Activated CD8-positive, alpha-beta T cell treated with anti-CD3 and anti-CD28 coated beads, Interleukin-2, amount 10 ng/mL, durations not matched to agents 7 days and 5 days (primary cell): ENCODE measurements at regions not wholly inside any gene's neighbourhood (a gene's known extent, or its start where the extent isn't known, plus 50 kb on each side); places are given as distances from the start of the nearest gene placed in this dataset.

Experiments
- ATAC-seq: fragments of 150-1000 bp; cut with Tn5 transposase; one replicate; pipeline ENCODE4 v1.10.0; 2021; ENCODE audit warnings: moderate library complexity
- CTCF ChIA-PET: fragments of 350-600 bp; sonication (Branson Sonifier 250); formaldehyde crosslinking; loops from one replicate; lab custom pipeline; 2021; ENCODE audit warnings: antibody characterized with exemption; lab: Charles Lee
- POLR2A ChIA-PET: fragments of 350-600 bp; sonication (Branson Sonifier 250); formaldehyde crosslinking; loops from one replicate; lab custom pipeline; 2021; ENCODE audit warnings: antibody characterized with exemption; lab: Charles Lee
- DNase-seq: peaks from one replicate; pipeline ENCODE4 v3.0.0-alpha.2; 2020
- H3K27ac Mint-ChIP-seq: one replicate; pipeline ENCODE4 v1.8.0; 2021; ENCODE audit warnings: mild to moderate bottlenecking, mixed read lengths
- H3K27me3 Mint-ChIP-seq: one replicate; pipeline ENCODE4 v1.8.0; 2021; ENCODE audit warnings: low read depth, mixed read lengths
- H3K36me3 Mint-ChIP-seq: one replicate; pipeline ENCODE4 v1.8.0; 2021; ENCODE audit warnings: low read depth, mixed read lengths
- H3K4me1 Mint-ChIP-seq: one replicate; pipeline ENCODE4 v1.8.0; 2021; ENCODE audit warnings: low read depth, mixed read lengths
- H3K4me3 Mint-ChIP-seq: one replicate; pipeline ENCODE4 v1.8.0; 2021; ENCODE audit warnings: mild to moderate bottlenecking, mixed read lengths
- H3K9me3 Mint-ChIP-seq: one replicate; pipeline ENCODE4 v1.8.0; 2022; ENCODE audit warnings: mixed read lengths; ENCODE audit not compliant: insufficient read depth

- H3K4me1 Mint-ChIP-seq, result peaks cover 5% of the 10 kb centered on the region
- peaks cover 3% of the 10 kb centered on the region for H3K27me3 Mint-ChIP-seq
- no peak overlapping the region for H3K27ac Mint-ChIP-seq
- DNase-seq (no peak), ATAC-seq (no peak)
- H3K9me3 Mint-ChIP-seq, result no peaks in the 10 kb centered on the region
- CTCF ChIA-PET, result no interaction called here
- POLR2A ChIA-PET, result no interaction called here
- no peaks in the 10 kb centered on the region for H3K36me3 Mint-ChIP-seq
- H3K4me3 Mint-ChIP-seq, result no peak overlapping the region
Observed at GRCh38 chr2:104430852-104431251, 423.1 kb upstream of the POU3F3 start.

GRCh38 chr2:104431701-104432121, 422.2 kb upstream of the POU3F3 start:
- peaks cover 3% of the 10 kb centered on the region for H3K27me3 Mint-ChIP-seq
- no peaks in the 10 kb centered on the region for H3K36me3 Mint-ChIP-seq
- no peaks in the 10 kb centered on the region for H3K9me3 Mint-ChIP-seq
- ChIA-PET CTCF (no interaction called here), POLR2A (no interaction called here)
- ATAC-seq (no peak), DNase-seq (no peak)
- peaks cover 5% of the 10 kb centered on the region for H3K4me1 Mint-ChIP-seq
- H3K27ac Mint-ChIP-seq, result no peak overlapping the region
- H3K4me3 Mint-ChIP-seq, result no peak overlapping the region

GRCh38 chr2:104432401-104432800, 421.5 kb upstream of the POU3F3 start:
- Mint-ChIP-seq H3K27ac (no peak overlapping the region), H3K4me1 (peaks cover 5% of the 10 kb centered on the region), H3K9me3 (no peaks in the 10 kb centered on the region), H3K27me3 (peaks cover 3% of the 10 kb centered on the region), H3K4me3 (no peak overlapping the region), H3K36me3 (no peaks in the 10 kb centered on the region)
- POLR2A ChIA-PET, result no interaction called here
- DNase-seq, result no peak
- CTCF ChIA-PET, result no interaction called here
- ATAC-seq, result no peak

- ChIA-PET POLR2A (interaction anchor here (0.8 kb wide), 1 partner anchor 143 kb away, joined by 3 read pairs; no protein-coding TSS in a partner anchor), CTCF (no interaction called here)
- Mint-ChIP-seq H3K27ac (no peak overlapping the region), H3K4me1 (peaks cover 5% of the 10 kb centered on the region), H3K4me3 (no peak overlapping the region), H3K36me3 (no peaks in the 10 kb centered on the region), H3K27me3 (peaks cover 3% of the 10 kb centered on the region), H3K9me3 (no peaks in the 10 kb centered on the region)
- DNase-seq, result no peak
- no peak for ATAC-seq
Observed at GRCh38 chr2:104432991-104433390, 420.9 kb upstream of the POU3F3 start.

GRCh38 chr2:104433657-104434056, 420.3 kb upstream of the POU3F3 start:
- Mint-ChIP-seq H3K27me3 (peaks cover 3% of the 10 kb centered on the region), H3K27ac (no peak overlapping the region), H3K9me3 (no peaks in the 10 kb centered on the region), H3K36me3 (no peaks in the 10 kb centered on the region), H3K4me3 (no peak overlapping the region), H3K4me1 (peaks cover 5% of the 10 kb centered on the region)
- CTCF ChIA-PET, result no interaction called here
- POLR2A ChIA-PET, result interaction anchor here (0.8 kb wide), 1 partner anchor 144 kb away, joined by 3 read pairs; no protein-coding TSS in a partner anchor
- no peak for ATAC-seq
- no peak for DNase-seq

- H3K4me3 Mint-ChIP-seq, result no peak overlapping the region
- ChIA-PET CTCF (no interaction called here), POLR2A (no interaction called here)
- peaks cover 5% of the 10 kb centered on the region for H3K4me1 Mint-ChIP-seq
- DNase-seq (no peak), ATAC-seq (no peak)
- H3K27ac Mint-ChIP-seq, result no peak overlapping the region
- H3K36me3 Mint-ChIP-seq, result no peaks in the 10 kb centered on the region
- H3K27me3 Mint-ChIP-seq, result peaks cover 3% of the 10 kb centered on the region
- H3K9me3 Mint-ChIP-seq, result no peaks in the 10 kb centered on the region
Observed at GRCh38 chr2:104434318-104434792, 419.6 kb upstream of the POU3F3 start.

GRCh38 chr2:104434966-104435365, 418.9 kb upstream of the POU3F3 start:
- ATAC-seq (no peak), DNase-seq (no peak)
- H3K4me1 Mint-ChIP-seq, result peaks cover 5% of the 10 kb centered on the region
- peaks cover 3% of the 10 kb centered on the region for H3K27me3 Mint-ChIP-seq
- H3K36me3 Mint-ChIP-seq, result no peaks in the 10 kb centered on the region
- H3K9me3 Mint-ChIP-seq, result no peaks in the 10 kb centered on the region
- H3K4me3 Mint-ChIP-seq, result no peak overlapping the region
- ChIA-PET POLR2A (no interaction called here), CTCF (no interaction called here)
- no peak overlapping the region for H3K27ac Mint-ChIP-seq

GRCh38 chr2:104438481-104438880, 415.4 kb upstream of the POU3F3 start:
- H3K9me3 Mint-ChIP-seq, result no peaks in the 10 kb centered on the region
- no peak for DNase-seq
- ChIA-PET CTCF (interaction anchor here (1.2 kb wide), 1 partner anchor 10 kb away, joined by 3 read pairs; no protein-coding TSS in a partner anchor), POLR2A (interaction anchor here (0.6 kb wide), 1 partner anchor 10 kb away, joined by 3 read pairs; no protein-coding TSS in a partner anchor)
- no peak overlapping the region for H3K4me3 Mint-ChIP-seq
- H3K27ac Mint-ChIP-seq, result no peak overlapping the region
- H3K36me3 Mint-ChIP-seq, result no peaks in the 10 kb centered on the region
- H3K4me1 Mint-ChIP-seq, result peaks cover 9% of the 10 kb centered on the region
- no peak for ATAC-seq
- peaks cover 3% of the 10 kb centered on the region for H3K27me3 Mint-ChIP-seq

GRCh38 chr2:104443145-104443544, 410.8 kb upstream of the POU3F3 start:
- no peak overlapping the region for H3K4me3 Mint-ChIP-seq
- H3K27me3 Mint-ChIP-seq, result no peaks in the 10 kb centered on the region
- H3K27ac Mint-ChIP-seq, result no peak overlapping the region
- ATAC-seq, result peak; percentile 47
- no peaks in the 10 kb centered on the region for H3K36me3 Mint-ChIP-seq
- peaks cover 9% of the 10 kb centered on the region for H3K4me1 Mint-ChIP-seq
- DNase-seq, result peak; percentile 55
- no peaks in the 10 kb centered on the region for H3K9me3 Mint-ChIP-seq
- CTCF ChIA-PET, result interaction anchor here (0.6 to 2.1 kb wide), 2 partner anchors 404 to 407 kb away, joined by 3 to 7 read pairs; no protein-coding TSS in a partner anchor
- POLR2A ChIA-PET, result no interaction called here

- Mint-ChIP-seq H3K36me3 (no peaks in the 10 kb centered on the region), H3K27ac (no peak overlapping the region)
- CTCF ChIA-PET, result interaction anchor here (0.6 to 2.1 kb wide), 2 partner anchors 40 to 405 kb away, joined by 3 to 7 read pairs; no protein-coding TSS in a partner anchor
Observed at GRCh38 chr2:104444392-104444791, 409.5 kb upstream of the POU3F3 start.

GRCh38 chr2:104444889-104445288, 409.0 kb upstream of the POU3F3 start:
- H3K9me3 Mint-ChIP-seq, result no peaks in the 10 kb centered on the region
- ChIA-PET POLR2A (no interaction called here), CTCF (interaction anchor here (0.6 kb wide), 1 partner anchor 39 kb away, joined by 3 read pairs; no protein-coding TSS in a partner anchor)
- H3K4me1 Mint-ChIP-seq, result peaks cover 12% of the 10 kb centered on the region
- no peak overlapping the region for H3K4me3 Mint-ChIP-seq
- H3K27ac Mint-ChIP-seq, result no peak overlapping the region
- ATAC-seq (no peak), DNase-seq (no peak)
- no peaks in the 10 kb centered on the region for H3K27me3 Mint-ChIP-seq
- H3K36me3 Mint-ChIP-seq, result no peaks in the 10 kb centered on the region

More at GRCh38 chr2:104444392-104444791, 409.5 kb upstream of the POU3F3 start:
- Mint-ChIP-seq H3K4me1 (peaks cover 12% of the 10 kb centered on the region), H3K4me3 (no peak overlapping the region), H3K9me3 (no peaks in the 10 kb centered on the region), H3K27me3 (no peaks in the 10 kb centered on the region)
- ATAC-seq (no peak), DNase-seq (no peak)
- POLR2A ChIA-PET, result no interaction called here

- Mint-ChIP-seq H3K27ac (peak overlapping the region; percentile 49), H3K36me3 (no peaks in the 10 kb centered on the region), H3K9me3 (no peaks in the 10 kb centered on the region), H3K27me3 (no peaks in the 10 kb centered on the region), H3K4me1 (peaks cover 10% of the 10 kb centered on the region), H3K4me3 (no peak overlapping the region)
- ChIA-PET POLR2A (interaction anchor here (0.6 kb wide), 1 partner anchor 9 kb away, joined by 3 read pairs; no protein-coding TSS in a partner anchor), CTCF (interaction anchor here (1.6 to 1.7 kb wide), 2 partner anchors 9 to 401 kb away, joined by 3 to 6 read pairs; no protein-coding TSS in a partner anchor)
- DNase-seq (no peak), ATAC-seq (no peak)
Observed at GRCh38 chr2:104447831-104448434, 406.0 kb upstream of the POU3F3 start.
